ENCODE measurements at regions not wholly inside any gene's neighbourhood (a gene's known extent, or its start where the extent isn't known, plus 50 kb on each side); places are given as distances from the start of the nearest gene placed in this dataset.

GRCh38 chr4:35506161-35506560 lies 738.2 kb downstream of the ARAP2 start:
- no peaks in the 10 kb centered on the region for H3K79me2 ChIP-seq (ENCODE audit: insufficient read depth, low read length)
- no peaks in the 10 kb centered on the region for H3K9me2 ChIP-seq (replicated peaks; ENCODE audit: low read depth, low read length)
- H3K4me3 ChIP-seq (ENCODE audit: low read length, poor library complexity, severe bottlenecking), result no peak overlapping the region
- no peaks in the 10 kb centered on the region for H3K27me3 ChIP-seq (ENCODE audit: insufficient read depth, low read length, poor library complexity, severe bottlenecking)
- no peak overlapping the region for H2AFZ ChIP-seq (ENCODE audit: low read length)
- no peaks in the 10 kb centered on the region for H4K20me1 ChIP-seq (ENCODE audit: insufficient read depth, low read length, poor library complexity, severe bottlenecking)
- H3K4me2 ChIP-seq (ENCODE audit: low read depth, low read length, poor library complexity, severe bottlenecking), result no peak overlapping the region
- no peaks in the 10 kb centered on the region for H3K36me3 ChIP-seq (ENCODE audit: insufficient read depth, low read length)
- no peaks in the 10 kb centered on the region for H3K9me3 ChIP-seq (ENCODE audit: insufficient read depth, low read depth, low read length)
- no peak overlapping the region for H3K9ac ChIP-seq (ENCODE audit: low read depth, low read length, poor library complexity, severe bottlenecking)
- no peaks in the 10 kb centered on the region for H3F3A ChIP-seq (ENCODE audit: low read depth)
- H3K4me1 ChIP-seq (ENCODE audit: insufficient read depth, low read length, poor library complexity, severe bottlenecking), result no peaks in the 10 kb centered on the region
- TF ChIP-seq CTCF (conservative IDR thresholded peaks at IDR 0.05; ENCODE audit: low read length), result no peak
- TF ChIP-seq EZH2phosphoT487 (IDR thresholded peaks at IDR 0.05; ENCODE audit: borderline replicate concordance), result no peak

- no peak overlapping the region for H3K9ac ChIP-seq (ENCODE audit: low read depth, low read length, poor library complexity, severe bottlenecking)
- H3K4me1 ChIP-seq (ENCODE audit: insufficient read depth, low read length, poor library complexity, severe bottlenecking), result no peaks in the 10 kb centered on the region
- H3K27me3 ChIP-seq (ENCODE audit: insufficient read depth, low read length, poor library complexity, severe bottlenecking), result no peaks in the 10 kb centered on the region
- TF ChIP-seq EZH2phosphoT487 (IDR thresholded peaks at IDR 0.05; ENCODE audit: borderline replicate concordance), result no peak
- no peak for TF ChIP-seq CTCF (conservative IDR thresholded peaks at IDR 0.05; ENCODE audit: low read length)
- H3K36me3 ChIP-seq (ENCODE audit: insufficient read depth, low read length), result no peaks in the 10 kb centered on the region
- H3K9me3 ChIP-seq (ENCODE audit: insufficient read depth, low read depth, low read length), result no peaks in the 10 kb centered on the region
- no peaks in the 10 kb centered on the region for H3F3A ChIP-seq (ENCODE audit: low read depth)
- no peak overlapping the region for H3K4me3 ChIP-seq (ENCODE audit: low read length, poor library complexity, severe bottlenecking)
- H2AFZ ChIP-seq (ENCODE audit: low read length), result no peak overlapping the region
- H4K20me1 ChIP-seq (ENCODE audit: insufficient read depth, low read length, poor library complexity, severe bottlenecking), result no peaks in the 10 kb centered on the region
- no peaks in the 10 kb centered on the region for H3K9me2 ChIP-seq (replicated peaks; ENCODE audit: low read depth, low read length)
- H3K79me2 ChIP-seq (ENCODE audit: insufficient read depth, low read length), result no peaks in the 10 kb centered on the region
- no peak overlapping the region for H3K4me2 ChIP-seq (ENCODE audit: low read depth, low read length, poor library complexity, severe bottlenecking)
Observed at GRCh38 chr4:35511851-35512250, 732.5 kb downstream of the ARAP2 start.

GRCh38 chr4:35516102-35516501 lies 728.2 kb downstream of the ARAP2 start:
- Histone ChIP-seq H3K36me3 (ENCODE audit: insufficient read depth, low read length) (no peaks in the 10 kb centered on the region), H3K79me2 (ENCODE audit: insufficient read depth, low read length) (no peaks in the 10 kb centered on the region), H2AFZ (ENCODE audit: low read length) (no peak overlapping the region), H3K4me1 (ENCODE audit: insufficient read depth, low read length, poor library complexity, severe bottlenecking) (no peaks in the 10 kb centered on the region), H3K9me2 (replicated peaks; ENCODE audit: low read depth, low read length) (no peaks in the 10 kb centered on the region), H4K20me1 (ENCODE audit: insufficient read depth, low read length, poor library complexity, severe bottlenecking) (no peaks in the 10 kb centered on the region), H3K9me3 (ENCODE audit: insufficient read depth, low read depth, low read length) (no peaks in the 10 kb centered on the region), H3K4me3 (ENCODE audit: low read length, poor library complexity, severe bottlenecking) (no peak overlapping the region), H3K9ac (ENCODE audit: low read depth, low read length, poor library complexity, severe bottlenecking) (no peak overlapping the region), H3K27me3 (ENCODE audit: insufficient read depth, low read length, poor library complexity, severe bottlenecking) (no peaks in the 10 kb centered on the region), H3K4me2 (ENCODE audit: low read depth, low read length, poor library complexity, severe bottlenecking) (no peak overlapping the region), H3F3A (ENCODE audit: low read depth) (no peaks in the 10 kb centered on the region)
- no peak for TF ChIP-seq EZH2phosphoT487 (IDR thresholded peaks at IDR 0.05; ENCODE audit: borderline replicate concordance)
- no peak for TF ChIP-seq CTCF (conservative IDR thresholded peaks at IDR 0.05; ENCODE audit: low read length)

All from Loucy (cell line).